ENCODE measurements at regions not wholly inside any gene's neighbourhood (a gene's known extent, or its start where the extent isn't known, plus 50 kb on each side); places are given as distances from the start of the nearest gene placed in this dataset.

- TF ChIP-seq CTCF (IDR thresholded peaks at IDR 0.05): no peak
- no peak for TF ChIP-seq ZBTB33 (IDR thresholded peaks at IDR 0.05; ENCODE audit: borderline replicate concordance, low read depth)
- no peak for TF ChIP-seq TCF12 (IDR thresholded peaks at IDR 0.05)
- no peak for TF ChIP-seq NFIC (IDR thresholded peaks at IDR 0.05; ENCODE audit: borderline replicate concordance)
- TF ChIP-seq POLR2AphosphoS5 (IDR thresholded peaks at IDR 0.05; ENCODE audit: low read depth, low read length): no peak
- TF ChIP-seq TAF1 (IDR thresholded peaks at IDR 0.05; ENCODE audit: borderline replicate concordance, low read depth, low read length): no peak
- TF ChIP-seq SIN3A (IDR thresholded peaks at IDR 0.05; ENCODE audit: borderline replicate concordance, low read depth, low read length): no peak
- TF ChIP-seq RFX5 (IDR thresholded peaks at IDR 0.05; ENCODE audit: low read length): no peak
Observed at GRCh38 chr13:68996668-68997025, 1111.0 kb upstream of the ATXN8OS start.

Data from SK-N-SH (cell line).